ENCODE measurements at regions not wholly inside any gene's neighbourhood (a gene's known extent, or its start where the extent isn't known, plus 50 kb on each side); places are given as distances from the start of the nearest gene placed in this dataset.

- DNase-seq (ENCODE audit: low spot score in 2 of 2), result no peak
- no peak for FAIRE-seq
These were observed 896.1 kb downstream of the CENPC start for GRCh38 chr4:66649236-66649635.

- FAIRE-seq (no peak), DNase-seq (ENCODE audit: low spot score in 2 of 2) (no peak)
These were observed 897.4 kb downstream of the CENPC start for GRCh38 chr4:66647926-66648325.

GRCh38 chr4:66647476-66647875, 897.8 kb downstream of the CENPC start:
- no peak for FAIRE-seq
- DNase-seq (ENCODE audit: low spot score in 2 of 2), result no peak

- DNase-seq (ENCODE audit: low spot score in 2 of 2), result no peak
- FAIRE-seq, result no peak
These were observed 904.9 kb downstream of the CENPC start for GRCh38 chr4:66640233-66640990.

- FAIRE-seq (no peak), DNase-seq (ENCODE audit: low spot score in 2 of 2) (no peak)
These were observed 905.9 kb downstream of the CENPC start for GRCh38 chr4:66639361-66639760.

- FAIRE-seq (no peak), DNase-seq (ENCODE audit: low spot score in 2 of 2) (no peak)
These were observed 909.0 kb downstream of the CENPC start for GRCh38 chr4:66636349-66636748.

- DNase-seq (ENCODE audit: low spot score in 2 of 2), result no peak
- no peak for FAIRE-seq
These were observed 911.8 kb downstream of the CENPC start for GRCh38 chr4:66633477-66633876.

GRCh38 chr4:66629927-66630326, 915.4 kb downstream of the CENPC start:
- FAIRE-seq, result no peak
- DNase-seq (ENCODE audit: low spot score in 2 of 2), result no peak

- no peak for DNase-seq (ENCODE audit: low spot score in 2 of 2)
- FAIRE-seq, result no peak
These were observed 917.2 kb downstream of the CENPC start for GRCh38 chr4:66628146-66628545.

GRCh38 chr4:66625480-66625879, 919.8 kb downstream of the CENPC start:
- DNase-seq (ENCODE audit: low spot score in 2 of 2), result no peak
- FAIRE-seq, result no peak

- DNase-seq (ENCODE audit: low spot score in 2 of 2) (no peak), FAIRE-seq (no peak)
These were observed 931.7 kb downstream of the CENPC start for GRCh38 chr4:66613591-66613990.

- FAIRE-seq, result no peak
- DNase-seq (ENCODE audit: low spot score in 2 of 2), result no peak
These were observed 936.3 kb downstream of the CENPC start for GRCh38 chr4:66609014-66609413.

- DNase-seq (ENCODE audit: low spot score in 2 of 2) (no peak), FAIRE-seq (no peak)
These were observed 936.6 kb upstream of the EPHA5 start for GRCh38 chr4:66606908-66607307.

- no peak for DNase-seq (ENCODE audit: low spot score in 2 of 2)
- no peak for FAIRE-seq
These were observed 935.9 kb upstream of the EPHA5 start for GRCh38 chr4:66606215-66606614.

GRCh38 chr4:66604192-66604591, 933.9 kb upstream of the EPHA5 start:
- no peak for FAIRE-seq

GRCh38 chr4:66602622-66603021, 932.3 kb upstream of the EPHA5 start:
- no peak for DNase-seq (ENCODE audit: low spot score in 2 of 2)
- FAIRE-seq, result no peak

More at GRCh38 chr4:66604192-66604591, 933.9 kb upstream of the EPHA5 start:
- no peak for DNase-seq (ENCODE audit: low spot score in 2 of 2)

GRCh38 chr4:66591968-66592367, 921.7 kb upstream of the EPHA5 start:
- no peak for DNase-seq (ENCODE audit: low spot score in 2 of 2)
- FAIRE-seq, result no peak

- no peak for FAIRE-seq
- no peak for DNase-seq (ENCODE audit: low spot score in 2 of 2)
These were observed 920.4 kb upstream of the EPHA5 start for GRCh38 chr4:66590488-66591215.

- no peak for DNase-seq (ENCODE audit: low spot score in 2 of 2)
- FAIRE-seq, result no peak
These were observed 918.9 kb upstream of the EPHA5 start for GRCh38 chr4:66589183-66589582.

- no peak for FAIRE-seq
- no peak for DNase-seq (ENCODE audit: low spot score in 2 of 2)
These were observed 915.5 kb upstream of the EPHA5 start for GRCh38 chr4:66585767-66586166.

- FAIRE-seq, result no peak
- DNase-seq (ENCODE audit: low spot score in 2 of 2), result no peak
These were observed 907.6 kb upstream of the EPHA5 start for GRCh38 chr4:66577922-66578321.
